ENCODE measurements at regions not wholly inside any gene's neighbourhood (a gene's known extent, or its start where the extent isn't known, plus 50 kb on each side); places are given as distances from the start of the nearest gene placed in this dataset.

- H2AFZ ChIP-seq (ENCODE audit: low read length): no peak overlapping the region
- no peak overlapping the region for H3K9ac ChIP-seq (ENCODE audit: insufficient read depth, low read depth, low read length)
- no peaks in the 10 kb centered on the region for H3K27me3 ChIP-seq (ENCODE audit: control insufficient read depth in 1 of 2, insufficient read depth in 2 of 2, low read length in 2 of 2)
- BruUV-seq (replicated peaks): no TSS peak
- WGBS (ENCODE audit: low lambda C conversion rate): 4% methylated on average over 3 of the region's 3 CpGs
- no peak overlapping the region for H3K27ac ChIP-seq (ENCODE audit: extremely low read length, insufficient read depth, low read length)
- no peaks in the 10 kb centered on the region for H4K20me1 ChIP-seq (ENCODE audit: insufficient read depth, low read length)
- intact Hi-C loops (cut with micrococcal nuclease; ENCODE audit: unreplicated experiment) (no loop called here), in situ Hi-C loops (cut with HindIII; ENCODE audit: extremely low pct_ligation_motif_present, low pct_unique_long_range_greater_than_20kb) (no loop called here)
- no peak for ATAC-seq
- TF ChIP-seq FOXP1 (IDR thresholded peaks at IDR 0.05) (no peak), FOXP1 (CRISPR knock-in tag; IDR thresholded peaks at IDR 0.05) (no peak), MNT (IDR thresholded peaks at IDR 0.05) (peak; percentile 49; the same call in 1 of the 2 replicates), ZFP36 (IDR thresholded peaks at IDR 0.05; ENCODE audit: borderline replicate concordance, low read depth, low read length, partially characterized antibody) (no peak)
- ChIA-PET POLR2A (no interaction called here), CTCF (ENCODE audit: low intra/inter-chr PET ratio, low total read pairs) (no interaction called here)
- DNase-seq (ENCODE audit: low spot score): no peak
- no peaks in the 10 kb centered on the region for H3K79me2 ChIP-seq (ENCODE audit: insufficient read depth, low read length)
- H3K9me3 ChIP-seq (ENCODE audit: low read length): peaks cover 22% of the 10 kb centered on the region; the same call in 1 of the 2 replicates
- no peaks in the 10 kb centered on the region for H3K36me3 ChIP-seq (replicated peaks in 1 of 2; ENCODE audit: control insufficient read depth in 1 of 2, insufficient read depth in 2 of 2, low read length in 2 of 2)
- no peak for FAIRE-seq
- no peak overlapping the region for H3K4me2 ChIP-seq (ENCODE audit: low read depth, low read length)
- H3K4me1 ChIP-seq (ENCODE audit: insufficient read depth, low read length): no peaks in the 10 kb centered on the region
- H3K4me3 ChIP-seq (replicated peaks in 1 of 3; ENCODE audit: insufficient read depth in 1 of 3, low read depth in 2 of 3, low read length in 3 of 3): no peak overlapping the region
Measured at GRCh38 chr2:225173909-225174308, 131.6 kb upstream of the DOCK10 start.

- CTCF ChIA-PET (ENCODE audit: low intra/inter-chr PET ratio, low total read pairs): no interaction called here
- Histone ChIP-seq H3K9me3 (ENCODE audit: low read length) (peaks cover 22% of the 10 kb centered on the region; the same call in 1 of the 2 replicates), H3K4me1 (ENCODE audit: insufficient read depth, low read length) (no peaks in the 10 kb centered on the region), H3K4me2 (ENCODE audit: low read depth, low read length) (no peak overlapping the region), H3K27me3 (ENCODE audit: control insufficient read depth in 1 of 2, insufficient read depth in 2 of 2, low read length in 2 of 2) (no peaks in the 10 kb centered on the region), H3K36me3 (replicated peaks in 1 of 2; ENCODE audit: control insufficient read depth in 1 of 2, insufficient read depth in 2 of 2, low read length in 2 of 2) (no peaks in the 10 kb centered on the region), H3K4me3 (replicated peaks in 1 of 3; ENCODE audit: insufficient read depth in 1 of 3, low read depth in 2 of 3, low read length in 3 of 3) (no peak overlapping the region), H3K27ac (ENCODE audit: extremely low read length, insufficient read depth, low read length) (no peak overlapping the region), H2AFZ (ENCODE audit: low read length) (no peak overlapping the region), H4K20me1 (ENCODE audit: insufficient read depth, low read length) (no peaks in the 10 kb centered on the region), H3K79me2 (ENCODE audit: insufficient read depth, low read length) (no peaks in the 10 kb centered on the region), H3K9ac (ENCODE audit: insufficient read depth, low read depth, low read length) (no peak overlapping the region)
- no peak for ATAC-seq
- POLR2A ChIA-PET: no interaction called here
- in situ Hi-C loops (cut with HindIII; ENCODE audit: extremely low pct_ligation_motif_present, low pct_unique_long_range_greater_than_20kb): no loop called here
- WGBS (ENCODE audit: low lambda C conversion rate): 3% methylated on average over 6 of the region's 6 CpGs
- no TSS peak for BruUV-seq (replicated peaks)
- FAIRE-seq: no peak
- DNase-seq (ENCODE audit: low spot score): no peak
- intact Hi-C loops (cut with micrococcal nuclease; ENCODE audit: unreplicated experiment): no loop called here
- TF ChIP-seq ZNF224 (CRISPR knock-in tag; IDR thresholded peaks at IDR 0.05): no peak
- TF ChIP-seq ZNF546 (CRISPR knock-in tag; conservative IDR thresholded peaks at IDR 0.05): no peak
- no peak for TF ChIP-seq ZBTB4 (CRISPR knock-in tag; IDR thresholded peaks at IDR 0.05; ENCODE audit: borderline replicate concordance)
- no peak for TF ChIP-seq TBL1XR1 (IDR thresholded peaks at IDR 0.05; ENCODE audit: borderline replicate concordance, low read length, partially characterized antibody)
- TF ChIP-seq ZNF557 (CRISPR knock-in tag; IDR thresholded peaks at IDR 0.05): no peak
- no peak for TF ChIP-seq ZNF510 (CRISPR knock-in tag; IDR thresholded peaks at IDR 0.05; ENCODE audit: low read depth)
- no peak for TF ChIP-seq ZNF20 (CRISPR knock-in tag; IDR thresholded peaks at IDR 0.05)
- no peak for TF ChIP-seq HNRNPL (IDR thresholded peaks at IDR 0.05; ENCODE audit: low read depth, low read length)
- no peak for TF ChIP-seq ZNF878 (CRISPR knock-in tag; IDR thresholded peaks at IDR 0.05)
- TF ChIP-seq POLR2A (IDR thresholded peaks at IDR 0.05; ENCODE audit: insufficient read depth in 1 of 2, low read depth in 2 of 2, low read length in 2 of 2): no peak
- no peak for TF ChIP-seq ZNF800 (CRISPR knock-in tag; IDR thresholded peaks at IDR 0.05)
Measured at GRCh38 chr2:225171350-225171749, 129.1 kb upstream of the DOCK10 start.
